ENCODE measurements at regions not wholly inside any gene's neighbourhood (a gene's known extent, or its start where the extent isn't known, plus 50 kb on each side); places are given as distances from the start of the nearest gene placed in this dataset.

DNA sequence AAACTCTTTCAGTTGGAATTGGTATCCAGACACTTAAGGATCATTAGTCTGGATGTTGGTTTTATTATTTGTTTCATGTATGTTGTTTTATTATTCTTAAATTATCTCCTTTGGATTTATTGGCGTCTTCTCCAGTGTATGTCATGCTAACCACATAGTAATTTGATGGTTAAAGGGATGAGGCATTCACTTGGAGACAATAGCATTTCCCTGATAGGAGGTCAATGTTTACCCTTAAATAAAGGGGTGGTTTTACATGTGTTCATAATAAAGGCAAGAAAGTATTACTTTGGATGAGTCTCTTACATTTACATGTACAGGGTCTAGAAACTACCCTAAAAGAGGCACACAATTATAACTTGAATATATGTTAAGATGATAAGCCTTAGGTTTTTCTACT lies 51.2 kb upstream of the RNF144B start:
- Histone ChIP-seq H3K4me1 (peaks cover 1 to 2% of the 10 kb centered on the region in 2 donors), H3K9me3 (no peaks in the 10 kb centered on the region), H3K4me3 (no peak overlapping the region), H3K27me3 (no peaks in the 10 kb centered on the region), H3K27ac (peak overlapping the region in 2 of 4 donors; percentile 33 to 39), H3K36me3 (no peaks in the 10 kb centered on the region)
- in situ Hi-C loops (cut with MboI; ENCODE audit: low sequenced_read_pairs in 4 of 4) (loop anchor here in 2 of 4 donors (5.0 to 25.0 kb wide), 2 partner anchors 126 to 166 kb away; no protein-coding TSS in a partner anchor), intact Hi-C loops (cut with DNase I; ENCODE audit: low total_unique reads) (no loop called here)
- TF ChIP-seq, protein P1, sequence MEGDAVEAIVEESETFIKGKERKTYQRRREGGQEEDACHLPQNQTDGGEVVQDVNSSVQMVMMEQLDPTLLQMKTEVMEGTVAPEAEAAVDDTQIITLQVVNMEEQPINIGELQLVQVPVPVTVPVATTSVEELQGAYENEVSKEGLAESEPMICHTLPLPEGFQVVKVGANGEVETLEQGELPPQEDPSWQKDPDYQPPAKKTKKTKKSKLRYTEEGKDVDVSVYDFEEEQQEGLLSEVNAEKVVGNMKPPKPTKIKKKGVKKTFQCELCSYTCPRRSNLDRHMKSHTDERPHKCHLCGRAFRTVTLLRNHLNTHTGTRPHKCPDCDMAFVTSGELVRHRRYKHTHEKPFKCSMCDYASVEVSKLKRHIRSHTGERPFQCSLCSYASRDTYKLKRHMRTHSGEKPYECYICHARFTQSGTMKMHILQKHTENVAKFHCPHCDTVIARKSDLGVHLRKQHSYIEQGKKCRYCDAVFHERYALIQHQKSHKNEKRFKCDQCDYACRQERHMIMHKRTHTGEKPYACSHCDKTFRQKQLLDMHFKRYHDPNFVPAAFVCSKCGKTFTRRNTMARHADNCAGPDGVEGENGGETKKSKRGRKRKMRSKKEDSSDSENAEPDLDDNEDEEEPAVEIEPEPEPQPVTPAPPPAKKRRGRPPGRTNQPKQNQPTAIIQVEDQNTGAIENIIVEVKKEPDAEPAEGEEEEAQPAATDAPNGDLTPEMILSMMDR (IDR thresholded peaks at IDR 0.05 in 4 of 5, conservative IDR thresholded peaks at IDR 0.05 in 1 of 5), result no peak
- TF ChIP-seq POLR2A (IDR thresholded peaks at IDR 0.05), result no peak
- ATAC-seq, result no peak
- no peak for DNase-seq

GRCh38 chr6:18334251-18334650 lies 52.9 kb upstream of the RNF144B start:
- Histone ChIP-seq H3K27me3 (no peaks in the 10 kb centered on the region), H3K36me3 (no peaks in the 10 kb centered on the region), H3K4me1 (peaks cover 7 to 11% of the 10 kb centered on the region in 2 donors), H3K4me3 (no peak overlapping the region), H3K27ac (no peak overlapping the region), H3K9me3 (no peaks in the 10 kb centered on the region)
- DNase-seq (no peak), ATAC-seq (no peak)
- TF ChIP-seq, protein P1 (IDR thresholded peaks at IDR 0.05 in 4 of 5, conservative IDR thresholded peaks at IDR 0.05 in 1 of 5), result no peak
- TF ChIP-seq POLR2A (IDR thresholded peaks at IDR 0.05), result no peak
- intact Hi-C loops (cut with DNase I; ENCODE audit: low total_unique reads) (no loop called here), in situ Hi-C loops (cut with MboI; ENCODE audit: low sequenced_read_pairs in 4 of 4) (loop anchor here in 1 of 4 donors (25.0 kb wide), 1 partner anchor 128 kb away; no protein-coding TSS in a partner anchor)

DNA sequence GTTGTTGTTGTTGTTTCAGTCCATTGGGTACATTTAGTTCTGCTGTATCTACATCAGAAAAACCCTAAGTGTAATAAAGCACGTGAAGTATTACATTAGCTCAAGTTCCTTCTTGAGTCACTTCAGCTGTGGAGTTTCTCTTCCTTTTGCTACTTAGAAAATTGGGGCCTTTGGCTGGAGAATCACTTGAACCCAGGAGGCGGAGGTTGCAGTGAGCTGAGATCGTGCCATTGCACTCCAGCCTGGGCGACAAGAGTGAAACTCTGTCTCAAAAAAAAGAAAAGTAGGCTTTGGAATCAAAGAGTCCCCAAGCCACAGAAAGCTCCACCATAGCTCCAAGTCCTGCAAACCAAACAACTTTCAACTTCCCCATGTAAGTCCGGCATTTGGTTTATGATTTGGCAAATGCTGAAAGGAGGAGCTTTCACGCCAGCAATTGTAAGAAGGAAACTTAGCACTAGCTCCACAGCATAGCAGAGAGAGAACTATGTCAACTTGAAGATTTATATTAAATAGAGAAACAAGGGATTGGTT lies 56.5 kb upstream of the RNF144B start:
- ATAC-seq, result peak; percentile 75 to 91
- H3K27me3 ChIP-seq, result no peaks in the 10 kb centered on the region
- peaks cover 19 to 22% of the 10 kb centered on the region in 2 donors for H3K4me1 ChIP-seq
- peak overlapping the region; percentile 48 to 75 (median 64) for H3K27ac ChIP-seq
- no peaks in the 10 kb centered on the region for H3K9me3 ChIP-seq
- DNase-seq, result no peak
- in situ Hi-C loops (cut with MboI; ENCODE audit: low sequenced_read_pairs in 4 of 4) (loop anchor here in 1 of 4 donors (25.0 kb wide), 1 partner anchor 132 kb away; no protein-coding TSS in a partner anchor), intact Hi-C loops (cut with DNase I; ENCODE audit: low total_unique reads) (no loop called here)
- H3K4me3 ChIP-seq, result no peak overlapping the region
- TF ChIP-seq POLR2A (IDR thresholded peaks at IDR 0.05), result no peak
- TF ChIP-seq, protein P1 (IDR thresholded peaks at IDR 0.05 in 4 of 5, conservative IDR thresholded peaks at IDR 0.05 in 1 of 5), result no peak
- no peaks in the 10 kb centered on the region for H3K36me3 ChIP-seq

DNA sequence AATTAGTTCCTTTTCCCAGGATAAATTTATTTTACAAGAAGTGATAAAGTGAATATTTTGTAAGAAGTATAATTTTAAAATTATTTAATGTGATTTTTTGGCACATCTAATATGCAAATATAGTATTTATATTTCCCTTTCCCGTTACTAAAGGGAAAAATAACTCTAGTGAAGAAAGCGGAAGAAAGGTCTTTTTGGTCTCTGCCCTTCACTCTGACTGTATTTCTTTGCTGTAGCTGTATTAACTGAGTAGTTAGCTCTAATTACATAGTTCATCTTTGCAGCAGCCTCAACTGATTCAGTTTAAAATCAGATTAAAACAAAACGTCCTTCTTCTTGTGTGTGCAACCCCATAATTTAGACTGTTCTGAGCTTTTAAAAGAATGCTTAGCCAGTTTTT lies 57.4 kb upstream of the RNF144B start:
- no peaks in the 10 kb centered on the region for H3K36me3 ChIP-seq
- H3K27me3 ChIP-seq, result no peaks in the 10 kb centered on the region
- TF ChIP-seq, protein P1 (IDR thresholded peaks at IDR 0.05 in 4 of 5, conservative IDR thresholded peaks at IDR 0.05 in 1 of 5), result no peak
- TF ChIP-seq POLR2A (IDR thresholded peaks at IDR 0.05), result no peak
- intact Hi-C loops (cut with DNase I; ENCODE audit: low total_unique reads), result no loop called here
- in situ Hi-C loops (cut with MboI; ENCODE audit: low sequenced_read_pairs in 4 of 4), result loop anchor here in 2 of 4 donors (5.0 to 25.0 kb wide), 2 partner anchors 133 to 168 kb away; no protein-coding TSS in a partner anchor
- no peak overlapping the region for H3K4me3 ChIP-seq
- H3K4me1 ChIP-seq, result peaks cover 22% of the 10 kb centered on the region in 2 donors
- no peak for ATAC-seq
- H3K9me3 ChIP-seq, result no peaks in the 10 kb centered on the region
- peak overlapping the region in 3 of 4 donors; percentile 60 to 75 (median 69) for H3K27ac ChIP-seq
- no peak for DNase-seq

Measured in gastrocnemius medialis (tissue), 4 donors.